ENCODE measurements at regions not wholly inside any gene's neighbourhood (a gene's known extent, or its start where the extent isn't known, plus 50 kb on each side); places are given as distances from the start of the nearest gene placed in this dataset.

DNA sequence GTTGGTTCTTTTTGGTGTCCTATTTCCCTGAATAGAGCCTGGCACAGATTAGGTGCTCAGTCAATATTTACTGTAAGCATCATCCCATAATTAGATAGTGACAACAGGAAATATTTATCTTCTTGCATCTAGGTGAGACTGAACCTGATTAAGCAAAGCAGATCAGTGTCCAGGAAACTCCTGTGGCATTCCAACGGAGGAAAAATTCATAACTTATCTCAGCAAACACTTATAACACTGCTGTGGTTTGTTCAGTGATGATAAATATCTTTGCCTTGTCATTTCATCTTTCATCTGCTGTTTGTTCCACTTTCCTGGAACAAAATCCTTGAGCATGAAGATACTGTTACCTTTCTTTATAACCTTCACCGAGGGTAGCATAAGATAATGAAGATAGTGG lies 1160.3 kb upstream of the AUTS2 start:
- DNase-seq (ENCODE audit: low read depth in 4 of 4, low spot score in 3 of 4) = no peak

DNA sequence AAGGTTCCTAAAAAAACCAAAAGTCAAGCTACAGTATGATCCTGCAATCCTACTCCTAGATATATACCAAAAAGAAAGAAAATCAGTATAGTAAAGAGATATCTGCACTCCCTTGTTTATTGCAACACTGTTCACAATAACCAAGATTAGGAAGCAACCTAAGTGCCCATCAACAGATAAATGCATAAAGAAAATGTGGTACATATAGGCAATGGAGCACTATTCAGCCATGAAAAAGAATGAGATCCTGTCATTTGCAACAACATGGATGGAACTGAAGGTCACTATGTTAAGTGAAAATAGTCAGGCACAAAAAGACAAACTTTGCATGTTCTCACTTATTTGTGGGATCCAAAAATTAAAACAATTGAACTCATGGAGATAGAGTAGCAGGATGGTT lies 1159.5 kb upstream of the AUTS2 start:
- DNase-seq (ENCODE audit: low read depth in 4 of 4, low spot score in 3 of 4) = no peak

DNA sequence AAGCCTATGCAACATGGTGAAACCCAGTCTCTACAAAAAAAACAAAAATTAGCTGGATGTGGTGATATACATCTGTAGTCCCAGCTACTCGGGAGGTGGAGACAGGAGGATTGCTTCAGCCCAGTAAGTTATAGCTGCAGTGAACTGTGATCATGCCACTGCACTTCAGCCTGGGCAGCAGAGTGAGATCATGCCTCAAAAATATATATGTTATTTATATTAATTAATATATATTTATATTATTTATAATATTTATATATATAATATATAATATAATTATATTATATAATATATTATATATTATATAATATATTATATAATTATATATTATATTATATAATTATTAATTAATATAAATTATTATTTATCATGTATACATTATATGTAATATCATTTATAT lies 1158.4 kb upstream of the AUTS2 start:
- DNase-seq (ENCODE audit: low read depth in 4 of 4, low spot score in 3 of 4) = no peak

DNA sequence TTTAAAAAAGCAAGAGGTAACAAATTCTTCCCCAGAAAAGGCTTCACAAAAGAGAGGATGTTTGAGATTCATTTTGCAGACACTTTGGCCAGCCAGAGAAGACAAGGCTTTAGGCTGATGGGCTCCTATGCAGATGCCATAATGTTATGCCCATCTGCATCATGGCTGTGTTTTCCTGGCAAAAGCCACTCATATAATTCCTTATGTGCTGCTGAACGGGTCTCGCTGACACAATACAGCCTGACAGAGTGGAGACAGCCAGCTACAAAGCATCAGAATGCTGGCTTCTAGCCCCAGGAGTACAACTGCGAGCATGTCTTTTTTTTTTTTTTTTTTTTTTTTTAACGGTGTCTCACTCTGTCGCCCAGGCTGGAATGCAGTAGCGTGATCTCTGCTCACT lies 1157.4 kb upstream of the AUTS2 start:
- no peak for DNase-seq (ENCODE audit: low read depth in 4 of 4, low spot score in 3 of 4)

DNA sequence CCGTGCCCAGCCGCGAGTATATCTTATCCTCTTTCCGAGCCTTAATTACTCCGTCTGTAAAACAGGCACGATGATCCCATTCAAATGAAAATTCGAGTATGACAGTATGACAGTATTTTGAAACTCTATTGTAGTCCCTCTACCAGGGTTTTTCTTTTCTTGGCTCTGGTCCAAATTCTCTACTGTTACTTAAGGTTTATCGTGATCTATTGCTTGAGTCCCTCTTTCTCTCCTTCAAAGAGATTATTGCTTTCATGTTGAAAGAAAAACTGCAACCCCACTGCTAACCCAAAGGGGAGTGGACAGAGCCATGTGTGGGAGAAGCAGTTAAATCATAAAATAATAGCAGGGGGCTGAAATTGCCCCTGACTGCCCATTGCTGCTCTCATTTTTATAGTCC lies 1156.6 kb upstream of the AUTS2 start:
- no peak for DNase-seq (ENCODE audit: low read depth in 4 of 4, low spot score in 3 of 4)

DNA sequence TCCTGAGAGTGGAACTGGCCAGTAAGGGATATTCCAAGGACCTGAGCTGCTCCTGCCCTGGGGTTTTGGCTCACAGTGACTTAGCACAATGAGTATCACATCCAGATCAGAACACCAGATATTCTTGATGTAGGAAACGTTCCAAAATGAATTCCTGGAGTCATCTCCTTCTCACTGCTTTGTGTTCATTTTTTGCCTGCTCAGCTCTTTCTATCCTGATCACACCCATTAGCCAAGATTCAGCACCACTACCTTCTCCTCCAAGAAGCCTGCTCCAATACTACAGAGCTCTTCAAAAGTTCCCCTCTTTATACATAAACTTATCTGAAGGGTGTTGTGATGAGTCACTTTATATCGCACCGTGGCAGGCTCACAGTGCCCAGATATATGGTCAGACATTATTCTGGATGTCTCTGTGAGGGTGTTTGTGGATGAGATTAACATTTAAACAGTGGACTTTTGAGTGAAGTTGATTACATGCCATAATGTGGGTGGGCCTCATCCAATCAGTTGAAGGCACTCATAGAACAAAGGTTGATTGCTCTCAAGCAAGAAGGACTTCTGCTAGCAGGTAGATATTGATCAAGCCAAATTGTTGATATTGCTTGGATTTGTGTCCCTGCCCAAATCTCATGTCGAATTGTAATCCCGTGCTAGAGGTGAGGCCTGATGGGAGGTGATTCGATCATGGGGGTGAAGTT lies 1155.2 kb upstream of the AUTS2 start:
- DNase-seq (ENCODE audit: low read depth in 4 of 4, low spot score in 3 of 4) = no peak

DNA sequence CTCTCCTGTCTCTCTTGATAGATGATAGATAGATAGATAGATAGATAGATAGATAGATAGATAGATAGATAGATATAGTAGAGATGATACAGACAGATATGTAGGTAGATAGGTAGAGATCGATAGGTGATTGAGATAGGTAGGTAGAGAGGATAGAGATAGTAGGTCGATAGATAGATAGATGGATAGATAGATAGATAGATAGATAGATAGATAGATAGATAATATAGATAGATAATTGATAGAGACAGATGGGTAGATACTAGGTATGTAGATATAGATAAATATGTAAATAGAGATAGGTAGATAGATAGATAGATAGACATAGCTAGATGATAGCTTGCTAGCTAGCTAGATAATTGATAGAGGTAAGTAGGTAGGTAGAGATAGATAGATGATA lies 1154.2 kb upstream of the AUTS2 start:
- no peak for DNase-seq (ENCODE audit: low read depth in 4 of 4, low spot score in 3 of 4)

DNA sequence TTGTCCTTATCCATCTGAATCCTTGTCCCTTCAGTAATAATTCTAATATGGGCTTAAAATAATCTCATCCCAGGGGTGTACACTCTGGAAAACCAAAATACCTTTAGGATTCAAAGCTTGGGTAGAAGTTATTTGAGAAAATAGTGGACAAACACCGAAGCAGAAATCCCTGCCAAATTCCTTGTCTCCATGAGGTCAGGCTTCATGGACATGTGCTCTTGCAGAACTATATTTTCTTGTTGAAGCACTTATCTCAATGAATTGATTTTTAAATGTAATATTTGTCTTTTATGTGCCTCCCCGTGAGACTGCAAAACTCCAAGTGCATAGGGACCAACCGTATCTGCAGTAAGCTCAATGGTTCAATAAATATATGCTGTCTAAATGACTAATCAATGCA lies 1153.3 kb upstream of the AUTS2 start:
- no peak for DNase-seq (ENCODE audit: low read depth in 4 of 4, low spot score in 3 of 4)

DNA sequence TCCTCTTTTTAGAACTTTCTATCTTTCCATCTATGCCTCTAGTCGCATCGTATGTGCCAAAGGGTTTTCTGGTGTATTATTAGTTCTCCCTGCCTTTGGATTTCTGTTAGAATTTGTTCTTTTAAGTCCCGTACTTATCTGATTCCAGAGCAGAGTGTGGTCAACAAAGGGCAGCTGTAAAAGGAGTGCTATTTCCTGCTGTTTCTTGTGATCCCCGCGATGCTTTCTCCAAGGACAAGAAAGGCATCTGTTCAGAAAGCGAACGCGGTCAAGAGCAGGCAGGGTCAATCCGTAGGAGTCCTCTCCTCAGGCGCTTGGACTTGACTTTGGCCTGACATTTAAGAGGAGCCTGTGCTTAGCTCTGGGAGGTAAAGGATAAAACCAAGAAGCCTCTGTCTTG lies 1152.1 kb upstream of the AUTS2 start:
- DNase-seq (ENCODE audit: low read depth in 4 of 4, low spot score in 3 of 4) = no peak

DNA sequence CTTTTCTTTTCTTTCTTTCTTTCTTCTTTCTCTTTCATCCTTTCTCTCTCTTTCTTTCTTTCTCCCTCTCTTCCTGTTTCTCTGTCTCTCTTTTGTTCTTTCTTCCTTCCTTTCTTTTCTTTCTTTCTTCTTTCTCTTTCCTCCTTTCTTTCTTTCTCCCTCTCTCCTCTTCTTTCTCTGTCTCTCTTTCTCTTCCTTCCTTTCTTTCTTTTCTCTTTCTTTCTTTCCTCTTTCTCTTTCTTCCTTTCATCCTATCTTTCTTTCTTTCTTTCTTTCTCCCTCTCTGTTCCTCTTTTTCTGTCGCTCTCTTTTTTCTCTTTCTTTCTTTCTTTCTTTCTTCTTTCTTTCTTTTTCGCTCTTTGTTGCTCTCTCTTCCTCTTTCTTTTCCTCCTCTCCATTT lies 1149.2 kb upstream of the AUTS2 start:
- DNase-seq (ENCODE audit: low read depth in 4 of 4, low spot score in 3 of 4) = no peak

DNA sequence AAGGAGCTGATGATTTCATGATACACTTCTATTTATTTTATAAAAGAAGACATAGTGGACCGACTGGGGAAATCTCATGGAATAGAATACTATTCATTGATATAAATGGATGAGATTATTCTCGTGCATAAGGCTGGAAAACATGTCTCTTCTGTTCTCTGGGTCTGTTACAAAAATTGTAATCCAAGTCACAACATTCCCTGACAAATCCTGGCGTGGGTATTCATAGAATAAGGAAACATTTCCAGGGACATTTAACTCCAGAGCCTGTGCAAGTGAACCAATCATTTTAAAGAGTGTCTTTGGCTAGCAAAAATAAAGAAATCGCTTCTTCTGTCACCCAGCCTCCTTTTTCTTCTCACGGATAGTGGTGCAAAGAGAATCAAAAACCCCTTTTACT lies 1148.5 kb upstream of the AUTS2 start:
- no peak for DNase-seq (ENCODE audit: low read depth in 4 of 4, low spot score in 3 of 4)

DNA sequence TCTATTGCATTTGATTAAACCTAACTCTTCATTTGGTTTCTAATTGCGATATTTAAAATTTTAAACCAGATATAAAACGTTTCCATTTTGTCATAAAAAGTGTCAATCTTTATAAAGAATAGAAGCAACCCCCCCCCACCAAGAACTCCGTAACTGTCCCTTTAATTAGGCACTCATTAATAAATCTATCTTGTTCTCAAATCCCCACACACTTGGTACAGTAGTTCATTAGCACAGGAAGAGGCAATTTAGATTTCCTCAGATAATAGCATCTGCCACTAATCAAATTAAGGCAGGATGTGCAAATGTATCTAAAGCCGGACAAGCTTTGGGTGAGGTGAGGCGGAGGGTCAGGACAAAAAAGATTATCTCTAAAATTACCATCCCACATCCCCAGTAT lies 1143.3 kb upstream of the AUTS2 start:
- no peak for DNase-seq (ENCODE audit: low read depth in 4 of 4, low spot score in 3 of 4)

DNA sequence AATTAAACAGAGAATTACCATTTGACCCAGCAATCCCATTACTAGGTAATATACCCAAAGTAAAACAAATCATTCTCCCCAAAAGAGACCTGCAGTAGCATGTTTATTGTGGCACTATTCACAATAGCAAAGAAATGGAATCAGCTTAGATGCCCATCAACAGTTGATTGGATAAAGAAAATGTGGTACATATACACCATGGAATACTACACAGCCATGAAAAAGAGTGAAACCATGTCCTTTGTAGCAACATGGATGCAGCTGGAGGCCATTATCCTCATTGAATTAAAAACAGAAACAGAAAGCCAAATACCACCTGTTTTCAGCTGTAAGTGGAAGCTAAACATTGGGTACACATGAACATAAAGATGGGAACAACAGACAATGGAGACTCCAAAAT lies 1141.8 kb upstream of the AUTS2 start:
- DNase-seq (ENCODE audit: low read depth in 4 of 4, low spot score in 3 of 4) = no peak

DNA sequence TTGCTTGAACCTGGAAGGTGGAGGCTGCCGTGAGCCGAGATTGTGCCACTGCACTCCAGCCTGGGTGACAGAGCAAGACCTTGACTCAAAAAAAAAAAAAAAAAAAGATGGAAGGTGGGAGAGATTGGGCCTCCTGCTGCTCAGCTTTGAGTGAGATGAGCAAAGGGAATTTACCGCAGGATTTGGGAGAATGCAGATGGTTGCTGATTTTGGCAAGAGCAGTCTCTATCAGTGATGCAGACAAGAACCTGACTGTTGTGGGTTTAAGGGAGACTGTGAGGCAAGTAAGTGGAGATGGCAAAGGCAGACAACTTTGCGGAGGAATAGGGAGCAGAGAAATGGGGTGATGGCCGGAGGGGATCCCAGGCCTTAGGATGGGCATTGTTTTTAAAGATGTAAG lies 1140.8 kb upstream of the AUTS2 start:
- DNase-seq (ENCODE audit: low read depth in 4 of 4, low spot score in 3 of 4) = no peak

DNA sequence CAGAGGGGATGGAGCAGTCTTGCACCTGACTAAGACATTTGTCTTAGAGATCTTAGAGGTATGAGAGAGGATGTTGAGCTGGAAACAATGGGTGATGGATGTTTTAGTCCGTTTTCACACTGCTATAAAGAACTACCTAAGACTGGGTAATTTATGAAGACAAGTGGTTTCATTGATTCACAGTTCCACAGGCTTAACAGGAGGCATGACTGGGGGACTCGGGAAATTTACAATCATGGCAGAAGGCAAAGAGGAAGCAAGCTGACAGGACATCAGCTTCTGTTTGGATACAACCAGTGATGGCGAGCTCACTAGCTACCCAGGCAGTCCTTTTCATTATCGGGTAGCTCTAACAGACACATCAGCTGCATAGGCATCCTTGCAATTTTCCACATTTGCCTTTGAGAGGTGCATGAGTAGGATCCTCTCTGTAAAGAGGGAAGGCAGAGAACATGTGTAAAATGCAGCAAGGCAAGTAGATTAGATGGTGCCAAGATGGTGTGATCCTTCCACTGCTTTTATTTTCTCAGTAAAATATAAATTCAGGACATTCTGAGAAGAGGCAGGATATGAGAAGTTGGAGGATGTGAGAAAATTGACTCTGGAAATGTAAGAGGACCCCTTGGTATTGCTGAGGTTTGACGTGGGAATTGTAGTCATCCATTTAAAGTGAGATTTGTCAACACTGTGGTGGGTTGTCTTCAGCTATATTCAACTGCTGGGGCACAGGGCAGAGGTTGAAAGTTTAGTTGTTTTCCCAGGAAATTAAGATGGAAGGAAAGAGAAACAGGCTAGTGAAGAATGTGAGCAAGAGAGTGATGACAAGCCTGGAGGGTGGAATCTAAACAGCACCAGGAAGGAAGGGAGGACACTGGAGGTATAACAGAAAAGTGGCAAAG lies 1140.0 kb upstream of the AUTS2 start:
- no peak for DNase-seq (ENCODE audit: low read depth in 4 of 4, low spot score in 3 of 4)

DNA sequence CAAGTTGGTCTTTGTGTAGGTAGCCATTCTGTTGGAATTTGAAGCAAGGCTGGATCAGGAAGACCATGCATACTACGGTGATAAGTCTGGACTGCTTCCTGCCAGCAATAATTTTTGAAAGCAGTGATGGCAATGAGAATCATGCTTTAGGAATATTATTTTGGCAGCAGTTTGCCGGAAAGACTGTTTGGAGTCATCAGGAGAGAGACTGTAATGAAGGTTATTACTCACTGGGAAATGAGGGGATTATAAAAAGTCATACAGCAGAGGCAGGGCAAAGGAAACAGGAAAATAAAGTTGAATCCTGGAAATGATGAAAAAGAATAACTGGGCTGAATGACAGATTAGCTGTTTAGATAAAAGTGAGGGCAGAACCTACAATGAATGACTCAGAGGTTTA lies 1136.8 kb upstream of the AUTS2 start:
- no peak for DNase-seq (ENCODE audit: low read depth in 4 of 4, low spot score in 3 of 4)

DNA sequence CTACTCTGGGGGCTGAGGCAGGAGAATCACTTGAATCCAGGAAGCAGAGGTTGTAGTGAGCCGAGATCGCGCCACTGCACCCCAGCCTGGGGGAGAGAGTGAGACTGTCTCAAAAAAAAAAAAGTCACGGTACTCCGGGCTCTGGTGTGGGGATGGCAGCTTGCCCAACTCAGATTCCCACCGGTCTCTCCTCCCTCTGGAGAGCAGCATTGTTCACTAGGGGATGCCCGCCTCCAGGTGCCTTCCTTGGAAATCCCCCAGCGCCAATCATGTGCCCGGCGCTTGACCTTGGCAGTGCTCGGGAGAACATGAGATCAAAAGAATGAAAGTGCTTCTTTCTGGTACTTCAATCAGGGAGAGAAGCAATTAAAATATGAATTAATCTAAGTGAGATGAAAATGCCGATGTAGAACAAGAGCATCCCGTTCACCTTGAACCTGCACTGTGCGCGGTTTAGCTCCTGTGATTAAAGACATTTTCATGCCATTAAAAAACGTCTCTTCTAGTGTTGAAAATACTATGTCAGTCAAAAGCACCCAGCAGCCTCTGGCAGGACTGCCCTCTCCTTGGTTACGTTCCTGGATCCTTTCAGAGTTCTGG lies 1127.3 kb upstream of the AUTS2 start:
- no peak for DNase-seq (ENCODE audit: low read depth in 4 of 4, low spot score in 3 of 4)

DNA sequence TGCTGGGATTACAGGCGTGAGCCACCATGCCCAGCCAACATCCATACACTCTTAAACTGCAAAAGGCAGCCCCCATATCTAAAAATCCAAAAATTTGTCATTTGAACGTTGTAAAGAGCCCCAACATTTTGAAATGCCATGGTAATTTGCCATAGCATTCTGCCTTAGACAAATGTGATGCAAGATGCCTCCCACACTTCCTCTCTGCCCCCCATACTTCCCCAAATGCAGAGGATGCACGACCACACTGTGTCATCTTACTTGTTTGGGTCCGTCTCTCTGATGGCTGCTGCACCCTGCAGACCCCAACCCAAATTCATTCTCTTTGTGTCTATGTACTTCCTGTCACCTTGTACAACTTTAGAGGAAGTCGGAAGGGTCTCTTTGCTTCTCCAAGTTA lies 1125.6 kb upstream of the AUTS2 start:
- DNase-seq (ENCODE audit: low read depth in 4 of 4, low spot score in 3 of 4) = no peak

DNA sequence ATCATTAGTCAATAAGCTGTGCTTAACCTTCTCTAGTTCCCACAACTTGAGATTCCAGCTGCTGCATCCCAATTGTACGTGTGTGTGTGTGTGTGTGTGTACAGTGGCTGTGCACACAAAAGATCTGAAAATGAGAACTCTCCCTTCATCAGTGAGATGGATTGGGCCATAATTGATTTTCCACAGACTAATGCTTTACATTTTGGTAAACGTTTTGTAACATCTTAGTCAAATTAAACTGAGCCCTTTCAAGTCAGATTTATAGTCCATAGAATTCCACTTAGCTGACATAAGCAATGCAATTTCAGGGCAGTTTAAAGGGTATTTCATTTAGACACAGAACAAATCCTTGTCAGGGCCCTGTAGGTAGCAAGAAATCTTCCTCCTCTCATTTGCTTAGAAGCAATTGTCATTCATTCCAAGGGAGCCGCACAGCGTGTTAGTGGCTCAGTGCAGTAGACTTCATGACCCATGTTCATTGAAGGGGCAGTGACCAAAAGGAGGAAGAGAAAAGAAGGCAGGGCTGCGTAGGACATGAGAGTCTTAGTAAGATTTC lies 1123.5 kb upstream of the AUTS2 start:
- no peak for DNase-seq (ENCODE audit: low read depth in 4 of 4, low spot score in 3 of 4)

DNA sequence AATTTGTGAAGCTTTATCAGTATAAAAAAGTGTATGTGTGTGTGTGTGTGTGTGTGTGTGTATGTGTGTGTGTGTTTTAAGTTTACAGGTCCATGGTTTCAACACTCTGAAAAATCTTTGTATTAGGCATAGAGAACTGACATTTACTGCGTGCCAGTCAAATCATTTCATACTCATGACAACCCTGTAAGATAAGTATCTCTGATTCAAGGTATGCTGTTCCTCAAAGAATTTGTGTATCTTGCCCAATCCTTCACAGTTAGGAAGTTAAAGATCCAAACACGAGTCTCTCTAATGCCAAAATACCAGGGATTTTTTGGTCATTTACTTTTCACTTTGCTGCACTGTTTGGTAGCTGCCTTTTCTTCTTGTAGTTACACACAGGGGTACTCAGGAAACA lies 1121.3 kb upstream of the AUTS2 start:
- DNase-seq (ENCODE audit: low read depth in 4 of 4, low spot score in 3 of 4) = no peak

DNA sequence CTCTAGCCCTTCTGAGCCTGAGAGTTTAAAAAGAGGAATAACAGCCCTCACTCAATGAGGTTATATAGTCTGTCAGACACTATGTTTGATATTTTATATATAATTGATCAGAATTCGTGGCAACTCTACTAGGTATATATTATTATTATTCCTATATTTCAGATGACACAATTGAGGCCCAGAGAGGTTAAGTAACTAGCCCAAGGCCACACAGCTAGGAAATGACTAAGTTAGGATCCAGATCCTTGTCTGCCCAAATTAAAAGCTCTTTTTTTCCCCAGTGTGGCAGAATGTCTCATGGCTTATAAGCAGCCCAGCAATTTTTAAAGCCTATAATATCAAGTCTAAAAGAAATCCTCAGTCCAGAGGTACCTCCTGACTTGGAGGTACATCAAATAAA lies 1119.9 kb upstream of the AUTS2 start:
- DNase-seq (ENCODE audit: low read depth in 4 of 4, low spot score in 3 of 4) = no peak

DNA sequence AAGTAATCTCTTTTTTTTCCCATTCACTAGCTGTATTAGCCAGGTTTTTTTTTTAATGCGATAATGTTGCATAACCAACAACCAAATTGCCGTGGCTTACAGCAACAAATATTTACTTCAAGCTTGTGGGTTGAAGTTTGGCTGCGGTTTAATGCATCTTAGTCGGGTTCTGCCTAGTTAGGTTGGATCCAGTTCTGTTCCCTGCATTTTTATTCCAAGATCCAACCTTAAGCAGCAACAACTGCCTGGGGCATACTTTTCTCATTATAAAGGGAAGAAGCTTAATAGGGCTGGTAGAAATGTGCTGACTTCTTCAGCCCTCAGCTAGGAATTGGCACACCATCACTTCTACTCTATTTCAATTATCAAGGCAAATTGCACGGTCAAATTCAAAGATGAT lies 1115.5 kb upstream of the AUTS2 start:
- DNase-seq (ENCODE audit: low read depth in 4 of 4, low spot score in 3 of 4) = no peak

Data from left renal pelvis (tissue), 4 donors.